ENCODE measurements at regions not wholly inside any gene's neighbourhood (a gene's known extent, or its start where the extent isn't known, plus 50 kb on each side); places are given as distances from the start of the nearest gene placed in this dataset.

GRCh38 chr1:102691592-102692090 lies 416.7 kb downstream of the COL11A1 start:
- TF ChIP-seq TCF4 (CRISPR knock-in tag; IDR thresholded peaks at IDR 0.05; ENCODE audit: borderline replicate concordance) (peak; percentile 43), ZNF70 (CRISPR knock-in tag; IDR thresholded peaks at IDR 0.05) (no peak), ZC3H10 (CRISPR knock-in tag; IDR thresholded peaks at IDR 0.05) (no peak), ESRRG (CRISPR knock-in tag; IDR thresholded peaks at IDR 0.05) (no peak), ZNF8 (CRISPR knock-in tag; IDR thresholded peaks at IDR 0.05) (no peak)

Data from SK-N-SH treated with all-trans-retinoic acid at 6 μM for 48 hours (cell line).